SK-N-MC (cell line): ENCODE measurements at regions not wholly inside any gene's neighbourhood (a gene's known extent, or its start where the extent isn't known, plus 50 kb on each side); places are given as distances from the start of the nearest gene placed in this dataset.

Experiments
- EZH2 ChIP-seq: fragments of 200-600 bp; sonication (generic); IDR thresholded peaks from one replicate; pipeline ENCODE4 v1.6.1; 2017; ENCODE audit warnings: antibody characterized with exemption
- POLR2AphosphoS5 ChIP-seq: IDR thresholded peaks from 2 replicates; pipeline ENCODE4 v1.6.1; 2012; ENCODE audit warnings: mild to moderate bottlenecking, low read depth, low read length, borderline replicate concordance

DNA sequence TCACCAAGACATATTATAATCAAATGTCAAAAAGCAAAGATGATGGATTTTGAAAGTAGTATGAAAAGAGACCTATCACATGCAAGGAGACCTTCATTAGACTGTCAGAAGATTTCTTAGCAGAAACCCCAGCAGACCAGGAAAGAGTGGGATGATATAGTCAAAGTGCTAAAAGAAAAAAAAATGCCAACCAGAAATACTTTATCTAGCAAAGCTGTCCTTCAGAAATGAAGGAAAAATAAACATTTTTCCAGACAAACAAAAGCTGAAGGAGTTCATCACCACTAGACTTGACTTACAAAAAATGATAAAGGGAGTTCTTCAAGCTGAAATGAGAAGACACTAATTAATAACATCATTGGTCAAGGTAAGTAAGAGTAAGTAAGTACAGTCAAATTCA is 251.2 kb upstream of the SASH1 start:
- TF ChIP-seq EZH2 = no peak
- TF ChIP-seq POLR2AphosphoS5 = no peak
